ENCODE measurements at regions not wholly inside any gene's neighbourhood (a gene's known extent, or its start where the extent isn't known, plus 50 kb on each side); places are given as distances from the start of the nearest gene placed in this dataset.

- DNase-seq: no peak
These were observed 113.1 kb downstream of the ICOS start for GRCh38 chr2:204049635-204050034.

- no peak for DNase-seq
These were observed 114.1 kb downstream of the ICOS start for GRCh38 chr2:204050681-204051080.

- no peak for DNase-seq
These were observed 114.9 kb downstream of the ICOS start for GRCh38 chr2:204051476-204051875.

GRCh38 chr2:204051984-204052556, 115.5 kb downstream of the ICOS start:
- DNase-seq: no peak

- DNase-seq: no peak
These were observed 122.5 kb downstream of the ICOS start for GRCh38 chr2:204059016-204059415.

- DNase-seq: no peak
These were observed 124.3 kb downstream of the ICOS start for GRCh38 chr2:204060841-204061240.

GRCh38 chr2:204061241-204061640, 124.7 kb downstream of the ICOS start:
- no peak for DNase-seq

- no peak for DNase-seq
These were observed 127.6 kb downstream of the ICOS start for GRCh38 chr2:204064119-204064518.

GRCh38 chr2:204065566-204065965, 129.0 kb downstream of the ICOS start:
- no peak for DNase-seq

- DNase-seq: no peak
These were observed 129.5 kb downstream of the ICOS start for GRCh38 chr2:204066051-204066450.

GRCh38 chr2:204069804-204070203, 133.2 kb downstream of the ICOS start:
- no peak for DNase-seq

GRCh38 chr2:204072443-204073324, 136.1 kb downstream of the ICOS start:
- no peak for DNase-seq

- DNase-seq: no peak
These were observed 137.9 kb downstream of the ICOS start for GRCh38 chr2:204074456-204074855.

GRCh38 chr2:204078003-204078698, 141.6 kb downstream of the ICOS start:
- DNase-seq: no peak

- DNase-seq: no peak
These were observed 145.2 kb downstream of the ICOS start for GRCh38 chr2:204081487-204082425.

- DNase-seq: no peak
These were observed 149.6 kb downstream of the ICOS start for GRCh38 chr2:204086167-204086566.

- no peak for DNase-seq
These were observed 152.5 kb downstream of the ICOS start for GRCh38 chr2:204089105-204089504.

- DNase-seq: no peak
These were observed 153.0 kb downstream of the ICOS start for GRCh38 chr2:204089574-204089973.

GRCh38 chr2:204090021-204090420, 153.5 kb downstream of the ICOS start:
- no peak for DNase-seq

- DNase-seq: no peak
These were observed 168.2 kb downstream of the ICOS start for GRCh38 chr2:204104811-204105210.

- peak; percentile 16 for DNase-seq
These were observed 171.8 kb downstream of the ICOS start for GRCh38 chr2:204108330-204108751.

- DNase-seq: no peak
These were observed 172.3 kb downstream of the ICOS start for GRCh38 chr2:204108781-204109295.

All from NCI-H774 (cell line).